ENCODE measurements at regions not wholly inside any gene's neighbourhood (a gene's known extent, or its start where the extent isn't known, plus 50 kb on each side); places are given as distances from the start of the nearest gene placed in this dataset.

- Histone ChIP-seq H3K27ac (ENCODE audit: low read length) (no peak overlapping the region), H3K27me3 (ENCODE audit: low read depth, low read length) (no peaks in the 10 kb centered on the region), H3K4me1 (ENCODE audit: control insufficient read depth in 1 of 2, insufficient read depth in 2 of 2, low read length in 2 of 2) (peaks cover 0 to 24% of the 10 kb centered on the region in 2 donors), H3K36me3 (ENCODE audit: control insufficient read depth in 1 of 2, insufficient read depth in 2 of 2, low read length in 2 of 2) (no peaks in the 10 kb centered on the region), H3K9me3 (ENCODE audit: control insufficient read depth in 1 of 2, low read length in 2 of 2) (no peaks in the 10 kb centered on the region), H3K4me3 (ENCODE audit: low read depth in 1 of 2, low read length in 2 of 2) (no peak overlapping the region)
These were observed 255.4 kb upstream of the PITRM1 start for GRCh38 chr10:3427950-3428354.

GRCh38 chr10:3427347-3427746 lies 254.8 kb upstream of the PITRM1 start:
- Histone ChIP-seq H3K36me3 (ENCODE audit: control insufficient read depth in 1 of 2, insufficient read depth in 2 of 2, low read length in 2 of 2) (no peaks in the 10 kb centered on the region), H3K9me3 (ENCODE audit: control insufficient read depth in 1 of 2, low read length in 2 of 2) (no peaks in the 10 kb centered on the region), H3K27me3 (ENCODE audit: low read depth, low read length) (no peaks in the 10 kb centered on the region), H3K4me3 (ENCODE audit: low read depth in 1 of 2, low read length in 2 of 2) (no peak overlapping the region), H3K4me1 (ENCODE audit: control insufficient read depth in 1 of 2, insufficient read depth in 2 of 2, low read length in 2 of 2) (peaks cover 0 to 24% of the 10 kb centered on the region in 2 donors), H3K27ac (ENCODE audit: low read length) (no peak overlapping the region)

GRCh38 chr10:3426190-3426845 lies 253.7 kb upstream of the PITRM1 start:
- no peaks in the 10 kb centered on the region for H3K36me3 ChIP-seq (ENCODE audit: control insufficient read depth in 1 of 2, insufficient read depth in 2 of 2, low read length in 2 of 2)
- H3K4me3 ChIP-seq (ENCODE audit: low read depth in 1 of 2, low read length in 2 of 2): no peak overlapping the region
- peaks cover 0 to 24% of the 10 kb centered on the region in 2 donors for H3K4me1 ChIP-seq (ENCODE audit: control insufficient read depth in 1 of 2, insufficient read depth in 2 of 2, low read length in 2 of 2)
- no peaks in the 10 kb centered on the region for H3K9me3 ChIP-seq (ENCODE audit: control insufficient read depth in 1 of 2, low read length in 2 of 2)
- H3K27me3 ChIP-seq (ENCODE audit: low read depth, low read length): no peaks in the 10 kb centered on the region
- peak overlapping the region; percentile 49 for H3K27ac ChIP-seq (ENCODE audit: low read length)

GRCh38 chr10:3425716-3426115 lies 253.1 kb upstream of the PITRM1 start:
- H3K36me3 ChIP-seq (ENCODE audit: control insufficient read depth in 1 of 2, insufficient read depth in 2 of 2, low read length in 2 of 2): no peaks in the 10 kb centered on the region
- H3K4me3 ChIP-seq (ENCODE audit: low read depth in 1 of 2, low read length in 2 of 2): no peak overlapping the region
- no peaks in the 10 kb centered on the region for H3K27me3 ChIP-seq (ENCODE audit: low read depth, low read length)
- H3K9me3 ChIP-seq (ENCODE audit: control insufficient read depth in 1 of 2, low read length in 2 of 2): no peaks in the 10 kb centered on the region
- peaks cover 0 to 22% of the 10 kb centered on the region in 2 donors for H3K4me1 ChIP-seq (ENCODE audit: control insufficient read depth in 1 of 2, insufficient read depth in 2 of 2, low read length in 2 of 2)
- no peak overlapping the region for H3K27ac ChIP-seq (ENCODE audit: low read length)

- no peaks in the 10 kb centered on the region for H3K27me3 ChIP-seq (ENCODE audit: low read depth, low read length)
- no peaks in the 10 kb centered on the region for H3K36me3 ChIP-seq (ENCODE audit: control insufficient read depth in 1 of 2, insufficient read depth in 2 of 2, low read length in 2 of 2)
- no peak overlapping the region for H3K27ac ChIP-seq (ENCODE audit: low read length)
- H3K9me3 ChIP-seq (ENCODE audit: control insufficient read depth in 1 of 2, low read length in 2 of 2): no peaks in the 10 kb centered on the region
- H3K4me3 ChIP-seq (ENCODE audit: low read depth in 1 of 2, low read length in 2 of 2): no peak overlapping the region
- peaks cover 0 to 17% of the 10 kb centered on the region in 2 donors for H3K4me1 ChIP-seq (ENCODE audit: control insufficient read depth in 1 of 2, insufficient read depth in 2 of 2, low read length in 2 of 2)
These were observed 252.7 kb upstream of the PITRM1 start for GRCh38 chr10:3425261-3425660.

- H3K4me3 ChIP-seq (ENCODE audit: low read depth in 1 of 2, low read length in 2 of 2): no peak overlapping the region
- no peaks in the 10 kb centered on the region for H3K9me3 ChIP-seq (ENCODE audit: control insufficient read depth in 1 of 2, low read length in 2 of 2)
- H3K27ac ChIP-seq (ENCODE audit: low read length): no peak overlapping the region
- H3K27me3 ChIP-seq (ENCODE audit: low read depth, low read length): no peaks in the 10 kb centered on the region
- H3K4me1 ChIP-seq (ENCODE audit: control insufficient read depth in 1 of 2, insufficient read depth in 2 of 2, low read length in 2 of 2): peaks cover 0 to 12% of the 10 kb centered on the region in 2 donors
- H3K36me3 ChIP-seq (ENCODE audit: control insufficient read depth in 1 of 2, insufficient read depth in 2 of 2, low read length in 2 of 2): no peaks in the 10 kb centered on the region
These were observed 251.7 kb upstream of the PITRM1 start for GRCh38 chr10:3424111-3424851.

GRCh38 chr10:3423384-3423783 lies 250.8 kb upstream of the PITRM1 start:
- Histone ChIP-seq H3K27me3 (ENCODE audit: low read depth, low read length) (no peaks in the 10 kb centered on the region), H3K4me1 (ENCODE audit: control insufficient read depth in 1 of 2, insufficient read depth in 2 of 2, low read length in 2 of 2) (peaks cover 0 to 9% of the 10 kb centered on the region in 2 donors), H3K4me3 (ENCODE audit: low read depth in 1 of 2, low read length in 2 of 2) (no peak overlapping the region), H3K27ac (ENCODE audit: low read length) (no peak overlapping the region), H3K36me3 (ENCODE audit: control insufficient read depth in 1 of 2, insufficient read depth in 2 of 2, low read length in 2 of 2) (no peaks in the 10 kb centered on the region), H3K9me3 (ENCODE audit: control insufficient read depth in 1 of 2, low read length in 2 of 2) (no peaks in the 10 kb centered on the region)

GRCh38 chr10:3422282-3422681 lies 249.7 kb upstream of the PITRM1 start:
- Histone ChIP-seq H3K27ac (ENCODE audit: low read length) (no peak overlapping the region), H3K36me3 (ENCODE audit: control insufficient read depth in 1 of 2, insufficient read depth in 2 of 2, low read length in 2 of 2) (no peaks in the 10 kb centered on the region), H3K4me3 (ENCODE audit: low read depth in 1 of 2, low read length in 2 of 2) (no peak overlapping the region), H3K4me1 (ENCODE audit: control insufficient read depth in 1 of 2, insufficient read depth in 2 of 2, low read length in 2 of 2) (peaks cover 0 to 5% of the 10 kb centered on the region in 2 donors), H3K9me3 (ENCODE audit: control insufficient read depth in 1 of 2, low read length in 2 of 2) (no peaks in the 10 kb centered on the region), H3K27me3 (ENCODE audit: low read depth, low read length) (no peaks in the 10 kb centered on the region)

GRCh38 chr10:3421537-3422257 lies 249.1 kb upstream of the PITRM1 start:
- no peaks in the 10 kb centered on the region for H3K36me3 ChIP-seq (ENCODE audit: control insufficient read depth in 1 of 2, insufficient read depth in 2 of 2, low read length in 2 of 2)
- H3K4me3 ChIP-seq (ENCODE audit: low read depth in 1 of 2, low read length in 2 of 2): no peak overlapping the region

GRCh38 chr10:3420527-3421469 lies 248.2 kb upstream of the PITRM1 start:
- no peaks in the 10 kb centered on the region for H3K9me3 ChIP-seq (ENCODE audit: control insufficient read depth in 1 of 2, low read length in 2 of 2)
- no peaks in the 10 kb centered on the region for H3K36me3 ChIP-seq (ENCODE audit: control insufficient read depth in 1 of 2, insufficient read depth in 2 of 2, low read length in 2 of 2)
- no peak overlapping the region for H3K27ac ChIP-seq (ENCODE audit: low read length)
- no peaks in the 10 kb centered on the region for H3K27me3 ChIP-seq (ENCODE audit: low read depth, low read length)
- H3K4me3 ChIP-seq (ENCODE audit: low read depth in 1 of 2, low read length in 2 of 2): no peak overlapping the region
- peaks cover 0 to 3% of the 10 kb centered on the region in 2 donors for H3K4me1 ChIP-seq (ENCODE audit: control insufficient read depth in 1 of 2, insufficient read depth in 2 of 2, low read length in 2 of 2)

More at GRCh38 chr10:3421537-3422257, 249.1 kb upstream of the PITRM1 start:
- no peaks in the 10 kb centered on the region for H3K9me3 ChIP-seq (ENCODE audit: control insufficient read depth in 1 of 2, low read length in 2 of 2)
- no peak overlapping the region for H3K27ac ChIP-seq (ENCODE audit: low read length)
- peaks cover 0 to 5% of the 10 kb centered on the region in 2 donors for H3K4me1 ChIP-seq (ENCODE audit: control insufficient read depth in 1 of 2, insufficient read depth in 2 of 2, low read length in 2 of 2)
- no peaks in the 10 kb centered on the region for H3K27me3 ChIP-seq (ENCODE audit: low read depth, low read length)
